ENCODE measurements at regions not wholly inside any gene's neighbourhood (a gene's known extent, or its start where the extent isn't known, plus 50 kb on each side); places are given as distances from the start of the nearest gene placed in this dataset.

GRCh38 chr13:86409466-86410241 is 610.4 kb upstream of the SLITRK6 start:
- H3K4me3 ChIP-seq (ENCODE audit: low read depth, low read length), result no peak overlapping the region
- TF ChIP-seq CTCF (IDR thresholded peaks at IDR 0.05; ENCODE audit: borderline replicate concordance, insufficient read depth, low read depth, low read length), result no peak

GRCh38 chr13:86425170-86425815 is 626.1 kb upstream of the SLITRK6 start:
- TF ChIP-seq CTCF (IDR thresholded peaks at IDR 0.05; ENCODE audit: borderline replicate concordance, insufficient read depth, low read depth, low read length), result no peak
- H3K4me3 ChIP-seq (ENCODE audit: low read depth, low read length), result no peak overlapping the region

- H3K4me3 ChIP-seq (ENCODE audit: low read depth, low read length), result no peak overlapping the region
- no peak for TF ChIP-seq CTCF (IDR thresholded peaks at IDR 0.05; ENCODE audit: borderline replicate concordance, insufficient read depth, low read depth, low read length)
These were observed 627.2 kb upstream of the SLITRK6 start for GRCh38 chr13:86426437-86426836.

- TF ChIP-seq CTCF (IDR thresholded peaks at IDR 0.05; ENCODE audit: borderline replicate concordance, insufficient read depth, low read depth, low read length), result no peak
These were observed 630.5 kb upstream of the SLITRK6 start for GRCh38 chr13:86429756-86430155.

GRCh38 chr13:86438034-86438433 is 638.8 kb upstream of the SLITRK6 start:
- no peak for TF ChIP-seq CTCF (IDR thresholded peaks at IDR 0.05; ENCODE audit: borderline replicate concordance, insufficient read depth, low read depth, low read length)
- no peak overlapping the region for H3K4me3 ChIP-seq (ENCODE audit: low read depth, low read length)

More at GRCh38 chr13:86429756-86430155, 630.5 kb upstream of the SLITRK6 start:
- H3K4me3 ChIP-seq (ENCODE audit: low read depth, low read length), result no peak overlapping the region

- no peak for TF ChIP-seq CTCF (IDR thresholded peaks at IDR 0.05; ENCODE audit: borderline replicate concordance, insufficient read depth, low read depth, low read length)
- no peak overlapping the region for H3K4me3 ChIP-seq (ENCODE audit: low read depth, low read length)
These were observed 646.0 kb upstream of the SLITRK6 start for GRCh38 chr13:86445206-86445605.

GRCh38 chr13:86445672-86446071 is 646.5 kb upstream of the SLITRK6 start:
- TF ChIP-seq CTCF (IDR thresholded peaks at IDR 0.05; ENCODE audit: borderline replicate concordance, insufficient read depth, low read depth, low read length), result no peak
- no peak overlapping the region for H3K4me3 ChIP-seq (ENCODE audit: low read depth, low read length)
